B cell (primary cell): ENCODE measurements at regions not wholly inside any gene's neighbourhood (a gene's known extent, or its start where the extent isn't known, plus 50 kb on each side); places are given as distances from the start of the nearest gene placed in this dataset.

Source experiments
- ATAC-seq: fragments of 200-7000 bp; cut with Tn5 transposase; one replicate; pipeline ENCODE4 v1.10.0; 2021; ENCODE audit warnings: low read depth, mild to moderate bottlenecking, moderate number of reproducible peaks, moderate library complexity
- CTCF ChIA-PET: fragments of 350-600 bp; sonication (Branson Sonifier 250); formaldehyde crosslinking; loops from one replicate; lab custom pipeline; 2021; ENCODE audit warnings: antibody characterized with exemption, inconsistent platforms; lab: Charles Lee
- POLR2A ChIA-PET: fragments of 350-600 bp; sonication (Branson Sonifier 250); formaldehyde crosslinking; loops from one replicate; lab custom pipeline; 2021; ENCODE audit warnings: antibody characterized with exemption; lab: Charles Lee
- DNase-seq: peaks from one replicate; pipeline ENCODE4 v3.0.0; 2013
- H2AFZ ChIP-seq: 2 replicates; pipeline ENCODE4 v1.6.1; 2012; ENCODE audit warnings: mild to moderate bottlenecking, low read depth, low read length; ENCODE audit not compliant: insufficient read depth, poor library complexity, severe bottlenecking
- H3K27ac ChIP-seq, 2 donors: 1 replicate in 1 of 2; 2 replicates in 1 of 2; pipeline ENCODE4 v1.5.1; 2012 to 2013; ENCODE audit warnings: low read length in 2 of 2, mild to moderate bottlenecking in 2 of 2, moderate library complexity in 1 of 2
- H3K27me3 ChIP-seq, 4 experiments: fragments of 200-600 bp in 1 of 4; sonication (generic) in 1 of 4; replicated peaks in 1 of 4; 1 replicate in 2 of 4; 2 replicates in 2 of 4; pipeline versions ENCODE4 v1.6.1 to v1.7.0; 2013 to 2016; ENCODE audit warnings: low read length in 3 of 4, mild to moderate bottlenecking in 2 of 4, mixed read lengths in 1 of 4, moderate library complexity in 1 of 4; ENCODE audit not compliant: insufficient read depth in 4 of 4, control insufficient read depth in 3 of 4; ENCODE audit errors: control extremely low read depth in 1 of 4
- H3K36me3 ChIP-seq, 2 experiments: replicated peaks in 1 of 2; 1 replicate in 1 of 2; 2 replicates in 1 of 2; pipeline versions ENCODE4 v1.6.1 to v1.7.1; 2013; ENCODE audit warnings: low read length in 1 of 2; ENCODE audit not compliant: insufficient read depth in 2 of 2, control insufficient read depth in 1 of 2; ENCODE audit errors: control extremely low read depth in 1 of 2, extremely low read depth in 1 of 2
- H3K4me1 ChIP-seq, 2 donors: fragments of 200-600 bp in 1 of 2; sonication (generic) in 1 of 2; 1 replicate in 1 of 2; 2 replicates in 1 of 2; pipeline versions ENCODE4 v1.5.1 to v1.6.1; 2013 to 2017; ENCODE audit warnings: low read length in 2 of 2; ENCODE audit not compliant: control insufficient read depth in 2 of 2, insufficient read depth in 2 of 2
- H3K4me2 ChIP-seq: replicated peaks from 2 replicates; pipeline ENCODE3; 2012; ENCODE audit warnings: mild to moderate bottlenecking, low read depth, low read length; ENCODE audit not compliant: poor library complexity, severe bottlenecking
- H3K4me3 ChIP-seq, 5 experiments: fragments of 200-600 bp in 1 of 5; sonication (generic) in 1 of 5; 1 replicate in 3 of 5; 2 replicates in 2 of 5; pipeline versions ENCODE4 v1.5.1 to v1.7.0; 2011 to 2016; ENCODE audit warnings: low read length in 4 of 5, mild to moderate bottlenecking in 4 of 5, low read depth in 2 of 5, control low read depth in 1 of 5, moderate library complexity in 1 of 5; ENCODE audit not compliant: insufficient read depth in 1 of 5; ENCODE audit errors: control extremely low read depth in 1 of 5, extremely low read depth in 1 of 5
- H3K79me2 ChIP-seq: fragments of 200-600 bp; sonication (generic); one replicate; pipeline ENCODE4 v1.6.0; 2016; ENCODE audit warnings: low read length; ENCODE audit not compliant: control insufficient read depth, insufficient read depth
- H3K9ac ChIP-seq: fragments of 200-600 bp; sonication (generic); 2 replicates; pipeline ENCODE4 v1.6.1; 2017; ENCODE audit warnings: mild to moderate bottlenecking, low read length, moderate library complexity
- H3K9me3 ChIP-seq, 3 donors: one replicate each; pipeline versions ENCODE4 v1.6.1 to v1.7.1; 2013; ENCODE audit warnings: low read length in 2 of 3; ENCODE audit not compliant: control insufficient read depth in 2 of 3, insufficient read depth in 1 of 3; ENCODE audit errors: control extremely low read depth in 1 of 3
- H4K20me1 ChIP-seq: 2 replicates; pipeline ENCODE4 v1.6.0; 2012; ENCODE audit warnings: mild to moderate bottlenecking, low read length; ENCODE audit not compliant: insufficient read depth, control insufficient read depth, poor library complexity, severe bottlenecking
- H3K27ac Mint-ChIP-seq: one replicate; pipeline ENCODE4 v1.8.0; 2021; ENCODE audit warnings: mixed read lengths
- H3K27me3 Mint-ChIP-seq: one replicate; pipeline ENCODE4 v1.8.0; 2021; ENCODE audit warnings: mixed read lengths
- H3K4me1 Mint-ChIP-seq: one replicate; pipeline ENCODE4 v1.8.0; 2021; ENCODE audit warnings: mixed read lengths
- H3K4me3 Mint-ChIP-seq: one replicate; pipeline ENCODE4 v1.8.0; 2021; ENCODE audit warnings: mixed read lengths
- H3K9me3 Mint-ChIP-seq: one replicate; pipeline ENCODE4 v1.8.0; 2022; ENCODE audit warnings: mixed read lengths; ENCODE audit not compliant: insufficient read depth
- EZH2 ChIP-seq: IDR thresholded peaks from 2 replicates; pipeline ENCODE4 v1.6.1; 2012; ENCODE audit warnings: borderline replicate concordance, low read depth, mild to moderate bottlenecking, moderate library complexity, low read length; ENCODE audit not compliant: insufficient read depth, poor library complexity, severe bottlenecking
- WGBS: methylation state at CpG from one replicate; pipeline ENCODE4 v1.1.5; 2013; ENCODE audit warnings: missing lambda C conversion rate; ENCODE audit not compliant: insufficient coverage; 5-methylcytosine and 5-hydroxymethylcytosine counted together
- intact Hi-C: fragments of 100-400 bp; cut with micrococcal nuclease; formaldehyde crosslinking; loops from one replicate; pipeline ENCODE4 v1.10.0; 2022
- TF ChIP-seq, protein P1 (sequence below): fragments of 200-600 bp; IDR thresholded peaks from one replicate; pipeline ENCODE4 v1.8.0; 2022; ENCODE audit warnings: antibody characterized with exemption, mild to moderate bottlenecking

DNA sequence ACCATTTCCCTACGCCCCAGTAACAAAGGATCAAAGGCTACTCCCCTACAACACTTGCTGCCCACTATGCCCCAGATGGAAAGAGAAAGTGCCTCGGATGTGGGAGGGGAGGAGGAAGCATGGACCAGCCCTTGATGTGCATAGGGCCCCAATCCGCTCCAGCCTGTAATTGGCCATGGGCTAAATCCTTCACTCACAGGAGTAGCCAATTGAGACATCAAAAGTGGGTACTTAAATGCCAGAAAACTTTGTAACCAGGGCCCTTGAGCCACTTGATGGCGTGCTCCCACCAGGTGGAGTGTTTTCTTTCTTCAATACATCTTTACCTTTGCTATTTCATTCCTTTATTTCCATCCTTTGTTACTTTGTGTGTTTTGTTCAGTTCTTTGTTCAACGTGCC lies 500.5 kb upstream of the LRRN3 start:
- 100% methylated on average over 1 of the region's 5 CpGs for WGBS
- H3K27me3 ChIP-seq, result no peaks in the 10 kb centered on the region
- CTCF ChIA-PET, result no interaction called here

DNA sequence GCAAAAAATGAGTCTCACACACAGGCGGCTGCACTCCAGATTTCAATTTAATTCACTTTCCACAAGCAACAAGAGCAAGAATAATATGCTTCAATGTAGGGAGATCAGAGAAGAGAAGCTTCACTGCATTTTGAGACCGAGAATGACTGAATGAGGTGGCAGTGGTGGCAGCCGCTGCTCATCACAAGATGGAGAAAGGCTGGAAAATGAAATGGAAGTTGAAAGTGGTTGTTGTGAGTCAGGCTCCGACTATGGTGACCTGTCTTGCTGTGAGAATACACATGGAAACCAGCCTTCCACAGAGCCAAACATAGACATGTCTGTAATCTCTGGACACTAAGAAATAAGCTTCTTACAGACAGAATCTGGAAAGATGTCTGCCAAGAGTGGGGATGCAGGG lies 499.6 kb upstream of the LRRN3 start:
- 66% methylated on average over 2 of the region's 4 CpGs for WGBS

More for the DNA sequence above, 500.5 kb upstream of the LRRN3 start:
- POLR2A ChIA-PET, result no interaction called here
- H3K9me3 Mint-ChIP-seq, result no peaks in the 10 kb centered on the region
- Histone ChIP-seq H4K20me1 (no peaks in the 10 kb centered on the region), H3K4me2 (no peak overlapping the region), H3K79me2 (no peaks in the 10 kb centered on the region), H2AFZ (no peak overlapping the region), H3K9me3 (no peaks in the 10 kb centered on the region), H3K27ac (no peak overlapping the region), H3K4me1 (no peaks in the 10 kb centered on the region), H3K36me3 (no peaks in the 10 kb centered on the region), H3K4me3 (no peak overlapping the region), H3K9ac (no peak overlapping the region)
- DNase-seq (no peak), ATAC-seq (no peak)
- H3K4me1 Mint-ChIP-seq, result no peaks in the 10 kb centered on the region
- no peak overlapping the region for H3K4me3 Mint-ChIP-seq
- no peak overlapping the region for H3K27ac Mint-ChIP-seq
- TF ChIP-seq, protein P1, sequence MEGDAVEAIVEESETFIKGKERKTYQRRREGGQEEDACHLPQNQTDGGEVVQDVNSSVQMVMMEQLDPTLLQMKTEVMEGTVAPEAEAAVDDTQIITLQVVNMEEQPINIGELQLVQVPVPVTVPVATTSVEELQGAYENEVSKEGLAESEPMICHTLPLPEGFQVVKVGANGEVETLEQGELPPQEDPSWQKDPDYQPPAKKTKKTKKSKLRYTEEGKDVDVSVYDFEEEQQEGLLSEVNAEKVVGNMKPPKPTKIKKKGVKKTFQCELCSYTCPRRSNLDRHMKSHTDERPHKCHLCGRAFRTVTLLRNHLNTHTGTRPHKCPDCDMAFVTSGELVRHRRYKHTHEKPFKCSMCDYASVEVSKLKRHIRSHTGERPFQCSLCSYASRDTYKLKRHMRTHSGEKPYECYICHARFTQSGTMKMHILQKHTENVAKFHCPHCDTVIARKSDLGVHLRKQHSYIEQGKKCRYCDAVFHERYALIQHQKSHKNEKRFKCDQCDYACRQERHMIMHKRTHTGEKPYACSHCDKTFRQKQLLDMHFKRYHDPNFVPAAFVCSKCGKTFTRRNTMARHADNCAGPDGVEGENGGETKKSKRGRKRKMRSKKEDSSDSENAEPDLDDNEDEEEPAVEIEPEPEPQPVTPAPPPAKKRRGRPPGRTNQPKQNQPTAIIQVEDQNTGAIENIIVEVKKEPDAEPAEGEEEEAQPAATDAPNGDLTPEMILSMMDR, result no peak
- no peak for TF ChIP-seq EZH2
- H3K27me3 Mint-ChIP-seq, result no peaks in the 10 kb centered on the region
- intact Hi-C loops, result no loop called here

More for the DNA sequence above, 499.6 kb upstream of the LRRN3 start:
- DNase-seq (no peak), ATAC-seq (no peak)
- POLR2A ChIA-PET, result no interaction called here
- TF ChIP-seq, protein P1, result no peak
- TF ChIP-seq EZH2, result no peak
- CTCF ChIA-PET, result no interaction called here
- H3K27me3 ChIP-seq, result no peaks in the 10 kb centered on the region
- H3K27ac Mint-ChIP-seq, result no peak overlapping the region
- no peak overlapping the region for H2AFZ ChIP-seq
- H4K20me1 ChIP-seq, result no peaks in the 10 kb centered on the region
- H3K4me2 ChIP-seq, result no peak overlapping the region
- H3K4me1 Mint-ChIP-seq, result no peaks in the 10 kb centered on the region
- no peak overlapping the region for H3K27ac ChIP-seq
- H3K9ac ChIP-seq, result no peak overlapping the region
- intact Hi-C loops, result no loop called here
- H3K4me3 ChIP-seq, result no peak overlapping the region
- no peaks in the 10 kb centered on the region for H3K36me3 ChIP-seq
- H3K9me3 Mint-ChIP-seq, result no peaks in the 10 kb centered on the region
- H3K79me2 ChIP-seq, result no peaks in the 10 kb centered on the region
- H3K4me3 Mint-ChIP-seq, result no peak overlapping the region
- H3K9me3 ChIP-seq, result no peaks in the 10 kb centered on the region
- no peaks in the 10 kb centered on the region for H3K27me3 Mint-ChIP-seq
- H3K4me1 ChIP-seq, result no peaks in the 10 kb centered on the region
